C1 segment of cervical spinal cord (tissue), 14 donors: ENCODE measurements at regions not wholly inside any gene's neighbourhood (a gene's known extent, or its start where the extent isn't known, plus 50 kb on each side); places are given as distances from the start of the nearest gene placed in this dataset.
"Not testable (repeated sequence)": the region's sequence is repeated elsewhere in the genome, so short reads cannot be mapped to it uniquely, and the experiment has no call there.

ENCODE experiments used
- DNase-seq, 14 donors: peaks; one replicate each; lab custom pipeline; 2025; lab: John Stamatoyannopoulos, UW

DNA sequence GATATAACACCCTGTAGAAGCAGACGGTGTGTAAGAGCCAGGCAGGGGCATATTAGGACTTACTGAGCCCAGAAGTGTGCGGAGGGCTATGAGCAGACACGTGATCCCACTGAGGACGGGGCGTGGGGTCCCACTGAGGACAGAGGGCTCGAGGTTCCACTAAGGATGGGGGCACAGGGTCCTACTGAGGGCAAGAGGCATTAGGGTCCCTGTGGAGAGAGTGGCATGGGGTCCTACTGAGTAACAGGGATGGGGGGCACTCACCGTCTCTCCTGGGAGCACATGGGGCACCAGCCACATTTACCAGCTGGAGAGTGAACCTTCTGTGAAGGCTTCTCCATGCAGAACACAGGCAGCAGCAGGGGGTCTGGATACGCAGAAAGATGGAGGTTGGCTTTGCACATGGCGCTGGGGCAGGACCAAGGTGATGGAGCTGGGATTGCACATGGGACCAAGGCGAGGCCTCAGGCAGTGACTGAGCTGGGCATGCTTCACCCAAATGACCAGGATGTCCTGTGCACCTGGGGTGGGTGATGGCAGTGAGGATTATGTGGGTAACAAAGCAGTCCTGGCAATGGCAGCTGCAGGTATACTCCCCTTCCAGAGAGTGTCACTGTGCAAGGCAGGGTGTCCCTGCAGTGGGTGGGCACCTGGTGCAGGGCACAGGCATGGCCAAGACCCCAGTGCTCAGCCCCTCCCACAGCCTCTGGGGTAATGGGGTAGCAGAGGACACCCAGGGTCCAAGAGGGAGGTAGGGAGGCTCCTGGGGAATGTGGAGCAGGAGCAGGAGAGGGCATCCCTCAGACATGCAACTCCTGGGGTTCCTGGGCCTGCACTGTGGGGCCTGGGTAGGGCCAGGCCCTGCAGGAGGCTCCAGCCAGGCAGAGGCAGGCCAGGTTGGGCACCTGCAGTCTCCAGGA lies 278.1 kb downstream of the TCERG1L start:
- DNase-seq, result no peak

DNA sequence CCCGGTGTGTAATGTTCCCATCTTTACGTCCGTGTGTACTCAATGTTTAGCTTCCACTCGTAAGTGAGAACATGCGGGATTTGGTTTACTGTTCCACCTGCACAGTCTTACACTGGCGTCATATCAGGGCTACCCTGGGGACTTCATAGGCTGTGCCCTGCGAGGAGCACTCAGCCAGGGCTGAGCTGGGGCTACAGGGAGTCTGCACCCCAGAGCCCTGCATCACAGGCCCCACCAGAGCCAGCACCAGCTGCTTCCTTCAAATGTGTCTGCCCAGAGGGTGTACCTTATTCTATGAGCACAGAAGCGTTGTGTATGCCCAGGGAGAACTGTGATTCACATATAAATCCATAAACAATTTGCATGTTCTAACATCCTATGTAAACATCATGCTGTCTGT lies 277.1 kb downstream of the TCERG1L start:
- DNase-seq, result no peak

DNA sequence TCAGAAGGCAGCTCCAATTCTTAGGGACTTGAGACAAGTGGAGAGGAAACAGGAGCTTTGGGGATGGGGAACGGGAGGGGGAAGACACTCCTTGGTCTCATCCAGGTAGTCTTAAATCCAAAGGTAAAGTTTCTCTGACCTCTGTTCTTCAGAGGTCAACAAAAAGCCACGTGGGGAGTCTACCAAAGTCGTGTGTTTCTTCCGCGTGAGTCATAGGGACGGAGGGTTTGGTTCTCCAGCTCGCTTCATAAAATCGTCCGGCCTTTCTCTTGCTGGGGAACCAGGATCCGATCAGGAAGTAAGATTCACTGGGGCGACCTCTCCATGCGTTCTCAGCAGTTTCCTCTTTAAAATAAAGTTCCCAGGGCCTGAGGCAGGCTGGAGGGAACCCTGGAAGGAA lies 275.7 kb downstream of the TCERG1L start:
- no peak for DNase-seq

DNA sequence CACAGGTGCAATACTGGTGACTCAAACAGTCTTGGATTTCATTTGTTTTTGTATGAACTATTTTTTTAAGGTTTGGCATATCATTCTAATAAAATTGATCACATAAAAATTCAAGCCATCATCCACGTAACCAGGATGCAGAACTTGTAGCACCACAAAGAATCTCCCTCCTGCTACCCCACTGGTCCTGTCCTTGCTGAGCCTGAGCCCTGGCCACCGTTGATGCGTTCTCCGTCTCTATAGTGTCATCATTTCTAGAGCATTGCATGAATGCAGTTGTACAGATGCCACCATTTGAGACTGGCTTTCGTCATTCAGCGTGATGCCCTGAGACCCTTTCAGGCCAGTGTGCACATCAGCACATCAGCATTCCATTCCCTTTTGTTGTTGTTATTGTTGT lies 273.5 kb downstream of the TCERG1L start:
- no peak for DNase-seq

DNA sequence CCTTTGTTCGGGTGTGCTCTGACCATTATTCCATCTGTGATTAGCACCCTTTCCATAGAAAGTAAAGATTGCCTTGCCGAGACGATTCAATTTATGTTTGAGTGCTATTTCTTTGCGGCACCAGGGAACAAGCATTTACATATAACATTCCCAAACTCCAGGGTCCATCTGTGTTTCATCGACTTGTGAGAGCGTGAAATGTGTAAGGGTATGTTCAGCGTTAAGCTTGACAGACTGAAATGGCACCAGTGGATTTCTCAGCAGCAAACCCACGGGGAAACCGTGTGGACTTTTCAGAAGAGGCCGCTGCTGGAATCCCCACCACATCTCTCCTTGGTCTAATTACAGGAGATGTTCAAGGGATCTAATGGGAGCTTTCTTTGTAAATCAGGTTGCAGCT lies 270.5 kb downstream of the TCERG1L start:
- no peak for DNase-seq

DNA sequence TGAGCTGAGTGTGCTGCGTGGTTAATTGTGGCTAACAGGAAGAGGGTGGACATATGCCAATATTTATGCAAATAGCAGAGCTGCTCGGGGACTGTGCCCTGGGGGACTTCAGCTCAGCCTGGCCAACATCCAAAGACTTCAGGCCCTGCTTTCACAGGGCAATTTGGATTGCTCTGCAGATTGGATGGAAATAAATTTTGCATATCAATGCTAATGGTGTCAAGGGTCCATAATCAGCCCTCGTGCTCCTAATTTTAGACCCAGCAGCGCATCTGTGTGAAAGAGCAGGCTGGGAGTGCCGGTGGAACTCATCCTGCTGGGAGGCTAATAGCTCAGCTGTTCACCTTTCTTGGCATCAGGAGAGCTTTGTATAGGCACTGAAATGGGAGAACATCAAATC lies 270.1 kb downstream of the TCERG1L start:
- DNase-seq, result no peak

DNA sequence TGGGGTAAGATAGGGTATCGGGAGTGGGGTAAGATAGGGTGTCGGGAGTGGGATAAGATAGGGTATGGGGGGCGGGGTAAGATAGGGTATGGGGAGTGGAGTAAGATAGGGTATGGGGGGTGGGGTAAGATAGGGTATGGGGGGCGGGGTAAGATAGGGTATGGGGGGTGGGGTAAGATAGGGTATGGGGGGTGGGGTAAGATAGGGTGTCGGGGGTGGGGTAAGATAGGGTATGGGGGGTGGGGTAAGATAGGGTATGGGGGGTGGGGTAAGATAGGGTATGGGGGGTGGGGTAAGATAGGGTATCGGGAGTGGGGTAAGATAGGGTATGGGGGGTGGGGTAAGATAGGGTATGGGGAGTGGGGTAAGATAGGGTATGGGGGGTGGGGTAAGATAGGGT lies 269.5 kb downstream of the TCERG1L start:
- not testable (repeated sequence) for DNase-seq
